ENCODE measurements at regions not wholly inside any gene's neighbourhood (a gene's known extent, or its start where the extent isn't known, plus 50 kb on each side); places are given as distances from the start of the nearest gene placed in this dataset.
"Not testable (repeated sequence)": the region's sequence is repeated elsewhere in the genome, so short reads cannot be mapped to it uniquely, and the experiment has no call there.

GRCh38 chr16:13634253-13634652, 285.7 kb upstream of the ERCC4 start:
- no peak for DNase-seq

- no peak for DNase-seq
Measured at GRCh38 chr16:13634959-13635358, 285.0 kb upstream of the ERCC4 start.

DNA sequence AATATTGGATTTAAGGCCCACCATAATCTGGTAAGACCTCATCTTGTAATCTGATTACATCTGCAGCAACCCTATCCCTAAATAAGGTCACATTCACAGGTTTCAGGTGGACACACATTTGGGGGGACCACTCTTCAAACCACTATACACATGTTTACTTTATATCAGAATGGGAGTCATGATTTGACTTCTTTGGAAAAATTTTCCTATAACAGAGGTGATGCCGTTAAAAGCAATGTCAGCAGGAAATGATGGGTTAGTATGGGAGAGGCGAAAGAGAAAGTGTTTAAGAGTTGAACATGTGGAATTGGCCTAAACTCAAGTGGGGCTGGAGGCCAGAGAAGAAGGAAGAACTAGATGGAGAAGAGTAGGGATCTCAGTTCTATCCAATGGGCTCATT, 281.7 kb upstream of the ERCC4 start:
- no peak for DNase-seq

GRCh38 chr16:13643412-13643811, 276.5 kb upstream of the ERCC4 start:
- DNase-seq: no peak

GRCh38 chr16:13645601-13646245, 274.2 kb upstream of the ERCC4 start:
- no peak for DNase-seq

DNA sequence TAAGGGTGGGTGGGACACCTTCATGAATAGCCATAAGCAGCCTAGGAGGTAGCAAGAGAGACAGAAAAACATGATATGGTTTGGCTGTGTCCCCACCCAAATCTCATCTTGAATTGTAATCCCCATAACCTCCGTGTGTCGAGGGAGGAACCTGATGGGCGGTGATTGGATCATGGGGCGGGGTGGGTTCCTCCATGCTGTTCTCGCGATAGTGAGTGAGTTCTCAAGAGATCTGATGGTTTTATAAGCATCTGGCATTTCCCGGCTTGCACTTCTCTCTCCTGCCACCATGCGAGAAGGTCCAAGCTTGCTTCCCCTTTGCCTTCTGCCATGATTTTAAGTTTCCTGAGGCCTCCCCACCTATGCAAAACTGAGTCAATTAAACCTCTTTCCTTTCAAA, 259.1 kb upstream of the ERCC4 start:
- DNase-seq: no peak

GRCh38 chr16:13665876-13666275, 254.1 kb upstream of the ERCC4 start:
- DNase-seq: no peak

DNA sequence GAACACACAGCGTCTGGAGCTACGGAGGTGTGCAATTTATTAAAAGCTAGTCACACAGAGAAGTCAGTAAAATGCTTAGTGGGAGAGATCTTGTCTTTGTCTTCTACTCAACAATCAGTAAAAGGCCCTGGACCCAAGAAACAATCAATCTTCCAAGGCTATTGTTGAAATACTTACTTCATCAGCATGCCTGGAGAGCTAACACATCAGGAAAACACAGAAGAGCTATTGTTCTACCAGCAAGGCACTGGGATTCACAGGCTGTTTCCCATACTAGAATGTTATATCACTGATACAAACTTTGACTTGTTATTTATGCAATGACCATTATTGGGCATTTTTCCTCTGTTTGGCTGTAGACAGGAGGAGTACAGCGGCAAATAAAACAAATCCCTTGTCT, 247.8 kb upstream of the ERCC4 start:
- no peak for DNase-seq

- DNase-seq: no peak
Measured at GRCh38 chr16:13680021-13680889, 239.7 kb upstream of the ERCC4 start.

- DNase-seq: no peak
Measured at GRCh38 chr16:13684819-13685563, 235.0 kb upstream of the ERCC4 start.

DNA sequence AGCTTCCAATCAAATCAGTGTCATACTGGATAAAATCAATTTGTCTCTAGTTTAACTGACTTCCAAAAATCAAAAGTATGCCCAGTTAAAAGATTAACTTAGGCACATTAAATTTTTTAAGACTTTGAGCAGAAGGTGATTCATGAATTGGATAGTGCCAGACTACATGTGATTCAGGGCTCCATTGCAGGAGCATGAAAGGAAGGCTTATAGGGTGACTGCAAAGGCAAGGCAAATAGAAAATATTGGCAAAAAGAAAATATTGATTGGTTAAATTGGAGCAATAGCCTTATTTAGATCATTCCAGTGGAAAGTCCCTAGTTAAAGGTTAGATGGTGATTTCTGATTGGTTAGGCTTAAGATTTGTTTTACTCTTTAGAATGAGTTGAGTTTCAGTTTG, 223.9 kb upstream of the ERCC4 start:
- DNase-seq: no peak

DNA sequence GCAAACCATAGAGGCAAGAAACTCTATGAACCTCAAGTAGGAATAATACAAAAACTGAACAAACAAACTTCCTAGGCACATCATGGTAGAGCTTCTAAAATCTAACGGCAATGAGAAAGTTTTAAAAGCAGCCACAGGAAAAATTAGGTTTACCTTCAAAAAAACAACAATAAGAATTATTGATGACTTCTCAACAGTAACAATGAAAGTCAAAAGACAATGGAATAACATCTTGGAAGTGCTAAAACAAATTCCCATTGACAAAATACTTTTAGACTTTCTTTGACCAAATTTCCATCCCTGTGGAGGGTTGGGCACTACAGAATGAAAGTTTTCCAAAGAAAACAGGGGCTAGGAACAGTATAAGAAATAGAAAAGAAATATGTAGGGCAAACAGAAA, 222.9 kb upstream of the ERCC4 start:
- no peak for DNase-seq

- no peak for DNase-seq
Measured at GRCh38 chr16:13697568-13697967, 222.4 kb upstream of the ERCC4 start.

DNA sequence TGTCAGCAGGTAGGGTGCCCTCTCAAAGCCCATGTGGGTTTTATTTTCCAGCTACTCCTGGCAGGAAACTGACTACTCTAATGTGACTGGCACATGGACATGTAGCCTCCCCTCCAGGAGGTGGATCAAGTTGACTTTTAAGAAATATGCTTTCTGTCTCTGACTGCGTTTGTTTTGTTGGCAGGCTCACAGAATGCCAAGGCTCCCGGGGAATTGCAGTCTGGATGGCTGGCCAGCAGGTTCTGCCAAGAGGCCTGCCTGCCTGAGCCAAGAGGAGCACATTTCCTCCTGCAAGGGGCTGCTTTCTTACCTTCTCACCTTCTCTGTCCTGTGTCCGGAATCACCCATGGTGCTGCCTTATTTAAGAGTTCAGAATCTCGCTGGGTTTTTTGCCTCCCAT, 217.3 kb upstream of the ERCC4 start:
- no peak for DNase-seq

DNA sequence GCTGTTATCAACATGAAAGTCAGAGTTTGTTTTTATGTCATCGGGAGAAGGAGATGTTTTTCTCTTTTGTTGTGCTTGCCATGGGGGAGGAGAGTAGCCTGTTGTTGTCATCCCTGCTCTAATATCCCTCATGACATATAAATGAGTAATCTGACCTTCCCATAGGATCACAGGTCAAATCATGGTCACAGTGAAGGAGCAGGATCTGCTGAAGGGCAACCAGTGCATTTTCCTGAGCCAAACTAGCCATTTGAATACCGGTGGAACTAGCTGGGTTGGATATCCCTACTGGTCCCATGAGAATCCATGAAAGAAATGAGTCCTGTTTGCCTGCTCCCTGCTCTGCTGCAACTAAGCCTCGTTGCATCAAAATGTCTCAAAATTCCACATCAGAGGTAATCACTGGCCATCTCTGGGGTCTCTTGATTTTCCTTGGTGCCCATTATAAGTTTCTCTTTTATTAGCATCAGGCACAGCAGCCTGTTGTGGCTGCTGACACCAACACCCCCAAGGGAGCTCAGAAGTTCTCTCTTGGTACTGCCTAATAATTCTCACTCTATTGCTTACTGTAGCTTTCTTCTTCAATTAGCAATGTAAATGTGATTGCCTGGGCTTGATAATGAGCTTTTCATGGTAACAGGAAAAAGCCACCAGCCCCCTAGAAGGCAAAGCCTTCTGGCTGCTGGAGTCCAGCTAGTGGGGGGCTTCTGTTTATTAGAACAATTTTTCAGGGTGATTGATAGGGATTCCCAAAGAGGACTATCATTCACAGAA, 211.4 kb upstream of the ERCC4 start:
- no peak for DNase-seq

DNA sequence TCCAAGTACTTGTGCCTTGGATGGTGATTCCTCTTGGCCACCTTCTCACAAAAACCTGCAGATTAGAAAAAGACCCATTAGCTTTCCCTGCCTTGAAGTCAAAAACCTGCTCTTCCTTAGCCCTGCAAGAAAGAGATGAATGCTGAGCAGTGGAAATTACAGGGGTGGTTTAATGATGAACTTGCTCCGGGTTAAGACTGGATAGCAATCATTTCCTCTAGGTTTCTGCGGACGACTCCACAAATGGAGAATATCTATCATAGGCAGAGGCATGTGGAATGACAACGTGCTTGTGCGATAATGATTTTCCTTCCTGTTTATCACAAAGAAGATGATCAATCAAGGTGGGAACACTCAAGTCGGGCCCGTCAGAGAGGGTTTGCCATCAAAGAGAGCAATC, 201.2 kb upstream of the ERCC4 start:
- no peak for DNase-seq

DNA sequence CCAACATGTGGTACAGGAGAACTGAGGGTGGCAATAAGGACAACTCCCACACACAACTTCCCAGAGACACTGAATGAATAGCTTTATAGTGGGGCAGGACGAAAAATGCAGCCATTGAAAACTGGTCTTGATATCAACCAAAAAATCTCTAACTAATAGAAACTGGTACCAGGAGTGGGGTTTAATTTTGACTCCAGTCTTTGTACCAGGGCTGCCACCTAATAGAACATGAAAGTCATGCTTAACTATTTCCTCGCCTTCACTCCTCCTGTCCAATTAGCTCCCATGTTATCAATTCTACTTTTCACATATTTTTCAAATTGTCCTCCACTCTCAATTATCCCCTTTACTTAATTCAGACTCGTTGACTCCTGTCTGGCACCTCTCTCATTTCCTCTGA, 192.0 kb upstream of the ERCC4 start:
- DNase-seq: no peak

DNA sequence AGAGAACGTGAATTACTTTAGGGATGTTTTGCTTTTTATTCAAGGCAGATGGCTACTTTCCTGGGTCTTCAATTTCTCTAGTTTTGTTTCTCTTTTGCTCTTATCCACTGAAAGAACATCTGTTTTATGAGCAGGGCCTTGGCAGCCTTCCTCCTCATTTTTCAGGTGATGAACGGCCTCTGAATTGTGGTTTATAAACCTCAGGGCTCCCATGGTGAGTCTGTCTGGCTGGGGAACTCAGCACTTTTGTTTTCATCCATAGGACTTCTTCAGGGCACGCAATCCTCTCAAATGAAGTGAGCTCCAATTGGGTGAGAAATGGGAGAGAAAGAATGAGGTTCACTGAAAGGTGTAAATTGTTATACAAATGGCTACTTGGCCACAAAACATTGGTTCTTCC, 186.4 kb upstream of the ERCC4 start:
- DNase-seq: no peak

- not testable (repeated sequence) for DNase-seq
Measured at GRCh38 chr16:13739621-13740373, 180.2 kb upstream of the ERCC4 start.

DNA sequence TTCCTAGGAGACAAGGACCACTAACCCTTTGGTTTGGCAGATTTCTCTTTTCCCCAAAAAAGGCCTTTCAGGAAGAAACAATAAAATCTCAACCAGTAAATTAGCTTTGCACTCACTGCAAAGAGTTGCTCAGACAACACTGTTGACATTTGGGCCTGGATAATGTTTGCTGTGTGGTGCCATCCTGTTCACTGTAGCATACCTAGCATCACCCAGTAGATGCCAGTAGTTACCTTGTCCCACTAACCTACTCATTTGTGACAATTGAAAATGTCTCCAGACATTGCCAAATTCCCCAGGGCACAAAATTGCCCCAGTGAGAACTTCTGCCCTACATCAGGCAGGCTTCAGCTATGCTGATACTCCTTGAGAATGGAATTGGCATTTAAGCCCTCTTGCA, 177.0 kb upstream of the ERCC4 start:
- DNase-seq: no peak

DNA sequence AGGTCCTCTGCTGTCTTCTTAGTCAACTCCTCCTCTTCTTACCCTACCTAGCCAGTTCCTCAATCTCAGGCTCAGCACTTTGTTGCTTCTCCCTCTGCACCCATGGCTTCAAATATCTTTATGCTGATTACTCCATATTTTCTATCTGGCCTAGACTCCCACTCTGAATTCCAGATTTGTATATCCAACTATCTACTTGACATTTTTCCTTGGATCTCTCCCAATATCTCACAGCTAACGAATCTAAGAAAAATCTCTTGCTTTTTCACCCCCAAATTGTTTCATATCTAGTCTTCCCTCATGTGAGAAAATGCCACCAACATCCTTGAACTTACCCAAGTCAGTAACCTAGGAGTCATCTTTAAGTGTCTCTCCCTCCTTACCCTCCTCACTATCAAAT, 176.4 kb upstream of the ERCC4 start:
- no peak for DNase-seq

GRCh38 chr16:13756411-13757140, 163.4 kb upstream of the ERCC4 start:
- DNase-seq: no peak
